Limb (tissue), 2 donors: ENCODE measurements at regions not wholly inside any gene's neighbourhood (a gene's known extent, or its start where the extent isn't known, plus 50 kb on each side); places are given as distances from the start of the nearest gene placed in this dataset.
"Not testable (repeated sequence)": the region's sequence is repeated elsewhere in the genome, so short reads cannot be mapped to it uniquely, and the experiment has no call there.

Source experiments
- DNase-seq, 2 donors: peaks; one replicate each; pipeline ENCODE4 v3.0.0-alpha.2; 2016; ENCODE audit errors: extremely low spot score in 2 of 2

DNA sequence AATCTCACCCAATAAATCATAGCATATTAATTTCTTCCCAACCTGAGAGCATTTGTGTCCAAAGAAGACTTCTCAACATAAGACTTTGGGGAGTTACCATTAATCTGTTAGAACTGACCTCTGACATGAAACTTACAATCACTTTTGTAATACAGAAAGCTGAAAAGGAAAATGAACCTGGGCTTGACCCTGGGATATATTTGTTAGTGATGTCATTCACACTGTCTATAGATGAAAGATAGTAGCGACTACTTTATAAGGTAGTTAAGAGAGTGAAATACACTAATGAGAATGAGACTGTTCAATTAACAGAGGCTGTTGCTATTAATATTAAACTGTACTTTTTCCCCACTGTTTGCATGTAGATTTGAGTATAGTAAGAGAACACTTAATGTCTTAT lies 1334.8 kb upstream of the TMEM132C start:
- no peak for DNase-seq

GRCh38 chr12:126935435-126935834 lies 1331.5 kb upstream of the TMEM132C start:
- DNase-seq: no peak

- no peak for DNase-seq
Observed at GRCh38 chr12:126936181-126936851, 1330.7 kb upstream of the TMEM132C start.

GRCh38 chr12:126937431-126937830 lies 1329.5 kb upstream of the TMEM132C start:
- DNase-seq: no peak

GRCh38 chr12:126944684-126945083 lies 1322.3 kb upstream of the TMEM132C start:
- no peak for DNase-seq

DNA sequence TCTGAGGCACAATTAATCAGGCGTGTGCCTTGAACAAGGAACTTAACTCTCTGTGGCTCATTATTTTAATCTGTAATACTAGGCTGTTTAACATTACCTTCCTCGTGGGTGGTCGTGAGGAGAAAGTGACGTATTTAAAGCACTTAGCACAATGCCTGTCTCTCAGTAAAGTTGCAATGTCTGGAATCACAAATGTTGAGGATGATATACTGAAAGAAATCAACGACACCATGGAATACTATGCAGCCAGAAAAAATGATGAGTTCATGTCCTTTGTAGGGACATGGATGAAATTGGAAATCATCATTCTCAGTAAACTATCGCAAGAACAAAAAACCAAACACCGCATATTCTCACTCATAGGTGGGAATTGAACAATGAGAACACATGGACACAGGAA lies 1320.0 kb upstream of the TMEM132C start:
- DNase-seq: not testable (repeated sequence)

DNA sequence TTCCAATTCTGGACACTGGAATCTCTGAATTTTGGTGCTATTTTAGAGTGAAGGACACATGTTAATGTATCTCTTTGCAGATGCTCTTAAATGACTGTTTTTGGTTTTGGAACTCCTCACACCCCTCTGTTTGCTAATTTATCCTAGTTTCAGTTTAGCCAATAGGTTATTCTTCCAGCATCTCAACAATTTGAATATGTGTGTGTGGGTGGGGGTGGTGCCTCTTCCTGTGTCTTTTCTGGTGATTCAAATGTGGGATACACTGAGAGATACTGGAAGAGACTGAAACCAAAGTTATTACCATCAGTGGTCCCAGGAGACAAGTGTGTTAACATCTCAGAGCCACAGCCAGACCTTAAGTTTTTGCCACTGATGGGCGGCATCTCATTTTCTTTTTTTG lies 1317.4 kb upstream of the TMEM132C start:
- DNase-seq: no peak

DNA sequence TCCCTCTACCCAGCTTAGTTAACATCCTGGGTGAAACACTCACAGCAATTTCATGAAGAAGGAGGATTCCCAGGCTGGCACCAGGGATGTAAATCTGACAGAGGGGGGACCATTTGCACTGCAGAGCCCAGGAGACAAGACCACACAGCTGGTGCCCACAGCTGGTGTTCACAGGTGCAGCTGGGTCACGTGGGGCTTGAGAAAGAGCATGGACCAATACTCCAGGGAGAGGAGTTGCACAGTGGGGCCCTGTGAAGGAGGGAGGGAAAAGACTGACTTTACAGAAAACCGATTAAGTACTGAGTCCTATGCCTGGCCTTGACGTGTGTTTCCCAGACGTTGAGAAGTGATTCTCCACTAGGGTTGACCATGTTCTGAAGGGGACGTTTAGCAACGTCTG lies 1316.7 kb upstream of the TMEM132C start:
- DNase-seq: no peak

GRCh38 chr12:126952096-126953007 lies 1314.6 kb upstream of the TMEM132C start:
- no peak for DNase-seq

- no peak for DNase-seq
Observed at GRCh38 chr12:126953365-126953889, 1313.5 kb upstream of the TMEM132C start.

DNA sequence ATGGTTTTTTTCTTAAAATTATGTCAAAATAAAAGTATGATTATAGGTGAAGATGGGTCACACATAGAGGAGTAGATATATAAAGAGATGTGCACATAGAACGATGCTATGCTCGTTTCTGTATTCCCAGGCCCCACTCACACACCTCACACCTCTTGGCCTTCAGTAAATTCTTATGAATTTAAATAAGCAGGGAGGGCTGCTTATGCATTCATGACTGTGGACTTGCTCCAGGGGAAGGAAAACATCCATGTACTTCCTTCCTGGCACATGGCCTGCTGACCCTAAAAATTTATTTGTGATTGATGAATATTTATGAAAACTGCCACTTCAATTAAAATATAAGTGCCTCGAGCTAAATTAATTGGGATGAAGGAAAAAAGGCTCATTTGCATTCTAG lies 1306.7 kb upstream of the TMEM132C start:
- no peak for DNase-seq

- no peak for DNase-seq
Observed at GRCh38 chr12:126960709-126961108, 1306.3 kb upstream of the TMEM132C start.

DNA sequence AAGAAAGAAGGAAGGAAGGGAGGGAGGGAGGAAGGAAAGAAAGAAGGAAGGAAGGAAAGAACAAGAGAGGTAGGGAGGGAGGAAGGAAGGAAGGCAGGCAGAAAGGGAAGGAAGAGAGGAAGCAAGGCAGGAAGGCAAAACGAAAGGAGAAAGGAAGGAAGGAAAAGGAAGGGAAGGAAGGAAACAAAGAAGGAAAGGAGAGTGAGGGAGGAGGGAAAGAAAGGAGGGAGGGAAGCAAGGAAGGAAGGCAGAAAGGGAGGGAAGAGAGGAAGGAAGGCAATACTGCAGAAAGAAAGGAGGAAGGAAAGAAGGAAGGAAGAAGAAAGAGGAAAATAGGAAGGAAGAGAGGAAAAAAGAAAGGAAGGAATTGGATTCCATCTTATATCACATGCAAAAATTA lies 1303.1 kb upstream of the TMEM132C start:
- DNase-seq: no peak

DNA sequence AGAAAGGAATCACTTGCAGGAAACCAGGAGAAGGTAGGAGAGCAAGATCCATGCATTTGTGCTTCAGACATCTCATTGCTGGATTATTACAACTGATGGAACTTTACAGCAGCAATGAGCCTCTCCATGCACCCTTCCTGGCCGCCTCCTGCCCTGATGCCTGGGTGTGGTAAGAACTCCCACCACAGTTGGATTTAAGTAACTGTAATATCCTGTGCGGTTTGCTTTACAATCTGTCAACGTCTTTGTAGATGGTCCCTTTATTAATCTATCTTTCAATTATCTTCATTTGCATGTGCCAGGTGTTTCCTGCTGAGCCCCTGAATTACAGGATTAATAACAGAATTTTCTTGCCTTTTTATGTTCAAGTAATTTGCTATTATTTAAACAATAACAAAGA lies 1300.5 kb upstream of the TMEM132C start:
- no peak for DNase-seq

DNA sequence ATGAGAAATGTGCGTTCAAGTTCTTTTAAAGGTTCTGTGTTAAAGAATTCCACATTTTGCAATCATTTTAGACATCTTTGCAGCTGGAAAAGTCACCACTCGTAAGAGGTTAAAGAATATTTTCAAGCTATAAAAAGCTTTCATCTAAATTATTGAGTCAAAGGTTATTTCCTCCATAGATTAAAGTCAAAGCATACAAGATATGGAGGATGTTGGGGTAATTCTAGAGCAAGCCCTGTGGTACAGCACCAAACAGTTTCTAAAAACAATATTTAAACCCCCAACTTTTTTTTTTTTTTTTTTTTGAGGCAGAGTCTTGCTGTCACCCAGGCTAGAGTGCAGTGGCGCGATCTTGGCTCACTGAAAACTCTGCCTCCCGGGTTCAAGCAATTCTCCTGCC lies 1299.8 kb upstream of the TMEM132C start:
- DNase-seq: no peak

DNA sequence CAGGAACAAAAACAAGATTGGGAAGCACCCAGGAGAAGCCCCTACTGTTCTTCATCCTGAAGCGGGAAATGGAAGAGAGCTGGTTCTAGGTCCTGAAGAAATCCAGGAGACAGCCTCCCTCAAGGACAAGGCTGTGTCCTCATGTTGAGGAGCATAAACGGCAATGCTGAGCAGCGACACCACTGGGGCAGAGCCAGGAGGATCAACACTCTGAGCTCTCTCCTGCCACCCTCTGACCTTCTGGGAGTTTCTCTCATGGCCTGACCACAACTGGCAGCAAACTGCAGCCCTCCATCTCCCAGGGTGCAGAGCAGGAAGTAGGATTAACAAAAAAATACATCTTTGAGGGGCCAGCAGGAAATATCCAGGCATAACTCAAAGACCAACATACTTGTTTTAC lies 1292.2 kb upstream of the TMEM132C start:
- DNase-seq: no peak

DNA sequence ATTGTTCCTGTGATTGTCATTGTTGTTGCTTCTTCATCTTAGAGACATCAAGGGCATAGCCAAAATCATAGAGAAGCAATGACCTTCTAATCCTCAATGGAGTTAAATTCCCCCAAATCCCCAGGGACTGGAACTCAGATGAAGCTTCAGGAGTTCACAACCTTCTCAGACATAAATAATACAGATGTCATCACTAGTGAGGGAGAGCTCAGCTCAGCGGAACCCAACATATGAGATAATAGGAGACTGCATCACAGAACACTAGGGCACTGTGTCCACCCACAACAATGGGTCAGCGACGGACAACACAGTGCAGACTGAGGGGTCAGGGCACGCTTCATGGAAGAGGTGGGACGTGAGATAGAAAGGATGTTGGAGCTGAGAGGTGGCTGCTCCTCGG lies 1290.4 kb upstream of the TMEM132C start:
- no peak for DNase-seq

- DNase-seq: not testable (repeated sequence)
Observed at GRCh38 chr12:126979564-126979963, 1287.4 kb upstream of the TMEM132C start.

DNA sequence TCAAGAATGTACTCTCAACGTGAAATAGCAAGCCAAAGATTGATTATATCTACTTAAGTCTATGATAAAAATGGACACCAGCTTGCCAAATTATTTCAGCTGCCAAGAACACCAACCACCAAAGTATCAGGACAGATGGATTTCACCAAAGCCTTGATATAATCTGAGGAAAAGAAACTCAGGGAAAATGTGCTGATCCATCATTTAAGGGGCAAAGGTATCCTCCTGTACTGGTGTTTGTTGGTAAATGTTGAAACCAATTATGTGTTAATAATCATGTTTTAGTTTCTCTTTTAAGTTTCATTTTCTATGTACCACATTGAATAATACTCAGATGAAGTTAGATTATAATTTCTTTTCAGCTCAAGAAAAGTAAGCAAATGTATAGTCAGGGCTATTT lies 1284.3 kb upstream of the TMEM132C start:
- no peak for DNase-seq

- not testable (repeated sequence) for DNase-seq
Observed at GRCh38 chr12:126983735-126984134, 1283.2 kb upstream of the TMEM132C start.

- DNase-seq: not testable (repeated sequence)
Observed at GRCh38 chr12:126985663-126986062, 1281.3 kb upstream of the TMEM132C start.

GRCh38 chr12:126989532-126989931 lies 1277.4 kb upstream of the TMEM132C start:
- DNase-seq: no peak

GRCh38 chr12:126993898-126994297 lies 1273.1 kb upstream of the TMEM132C start:
- no peak for DNase-seq
